ENCODE measurements at regions not wholly inside any gene's neighbourhood (a gene's known extent, or its start where the extent isn't known, plus 50 kb on each side); places are given as distances from the start of the nearest gene placed in this dataset.

GRCh38 chr2:230640540-230641011 lies 72.1 kb upstream of the CAB39 start:
- H3K27me3 ChIP-seq (ENCODE audit: control insufficient read depth in 2 of 2, insufficient read depth in 2 of 2, low read length in 2 of 2), result no peaks in the 10 kb centered on the region
- intact Hi-C loops (cut with micrococcal nuclease), result no loop called here
- no peaks in the 10 kb centered on the region for H3K79me2 ChIP-seq (ENCODE audit: control insufficient read depth, insufficient read depth, low read length)
- no peaks in the 10 kb centered on the region for H3K9me1 ChIP-seq (replicated peaks; ENCODE audit: control insufficient read depth, extremely low read depth, insufficient read depth, low read length)
- dilution Hi-C loops (cut with MboI; ENCODE audit: extremely low pct_ligation_motif_present, low sequenced_read_pairs), result no loop called here
- no peak overlapping the region for H3K4me2 ChIP-seq (ENCODE audit: insufficient read depth, low read length)
- no peaks in the 10 kb centered on the region for H3K9me3 ChIP-seq (replicated peaks; ENCODE audit: control insufficient read depth, insufficient read depth, low read length)
- H3K36me3 ChIP-seq (ENCODE audit: control insufficient read depth in 2 of 2, extremely low read depth in 1 of 2, insufficient read depth in 2 of 2, low read length in 2 of 2), result no peaks in the 10 kb centered on the region
- ChIA-PET CTCF (interaction anchor here (1.1 kb wide), 1 partner anchor 159 kb away, joined by 3 read pairs; no protein-coding TSS in a partner anchor), POLR2A (no interaction called here)
- FAIRE-seq (no peak), DNase-seq (ENCODE audit: low read depth, low spot score) (no peak)
- H3K4me1 ChIP-seq (ENCODE audit: control insufficient read depth, extremely low read depth, insufficient read depth, low read length), result peaks cover 3% of the 10 kb centered on the region
- no peak overlapping the region for H3K4me3 ChIP-seq (replicated peaks in 1 of 3; ENCODE audit: insufficient read depth in 1 of 3, low read depth in 1 of 3, low read length in 3 of 3)
- no TSS peak for BruUV-seq (replicated peaks)
- no peak overlapping the region for H3K27ac ChIP-seq (ENCODE audit: insufficient read depth, low read depth, low read length)
- H3K9ac ChIP-seq (replicated peaks; ENCODE audit: extremely low read depth, insufficient read depth, low read length), result no peak overlapping the region
- H4K20me1 ChIP-seq (replicated peaks; ENCODE audit: control insufficient read depth, extremely low read depth, insufficient read depth, low read length), result no peaks in the 10 kb centered on the region
- H2AFZ ChIP-seq (ENCODE audit: low read depth, low read length), result no peak overlapping the region
- TF ChIP-seq FOS (IDR thresholded peaks at IDR 0.05; ENCODE audit: borderline replicate concordance, insufficient read depth, low read length), result no peak
- no peak for TF ChIP-seq EZH2 (IDR thresholded peaks at IDR 0.05; ENCODE audit: borderline replicate concordance, low read depth, low read length, severe bottlenecking)
- TF ChIP-seq MYC (IDR thresholded peaks at IDR 0.05; ENCODE audit: low read depth, low read length), result no peak
- no peak for TF ChIP-seq JUN (IDR thresholded peaks at IDR 0.05; ENCODE audit: borderline replicate concordance, insufficient read depth, insufficient read length, low read depth)
- TF ChIP-seq POLR2A (IDR thresholded peaks at IDR 0.05; ENCODE audit: low read depth, low read length), result no peak
- no peak for TF ChIP-seq POLR2AphosphoS5 (IDR thresholded peaks at IDR 0.05; ENCODE audit: insufficient read depth, low read depth, low read length)
- no peak for TF ChIP-seq MAX (IDR thresholded peaks at IDR 0.05; ENCODE audit: insufficient read depth, insufficient read length)
- TF ChIP-seq GATA2 (IDR thresholded peaks at IDR 0.05; ENCODE audit: insufficient read depth, insufficient read length, low read depth, low read length), result no peak
- no peak for TF ChIP-seq CTCF (IDR thresholded peaks at IDR 0.05; ENCODE audit: extremely low read depth in 1 of 2, insufficient read depth in 1 of 2, low read depth in 1 of 2, low read length in 2 of 2)
